SHP77 treated with DMSO at 0.1 percent for 48 hours (cell line): ENCODE measurements at regions not wholly inside any gene's neighbourhood (a gene's known extent, or its start where the extent isn't known, plus 50 kb on each side); places are given as distances from the start of the nearest gene placed in this dataset.

ENCODE experiments used
- DNase-seq: peaks from one replicate; lab custom pipeline; 2025; lab: John Stamatoyannopoulos, UW

GRCh38 chr2:239457586-239458445 lies 57.0 kb upstream of the HDAC4 start:
- DNase-seq: no peak

- DNase-seq: no peak
These were observed 56.1 kb upstream of the HDAC4 start for GRCh38 chr2:239456940-239457339.

GRCh38 chr2:239455436-239456203 lies 54.8 kb upstream of the HDAC4 start:
- DNase-seq: no peak

GRCh38 chr2:239454507-239454906 lies 53.7 kb upstream of the HDAC4 start:
- DNase-seq: no peak
